Calu3 (cell line): ENCODE measurements at regions not wholly inside any gene's neighbourhood (a gene's known extent, or its start where the extent isn't known, plus 50 kb on each side); places are given as distances from the start of the nearest gene placed in this dataset.

Experiments
- BruUV-seq: library from RNA; stranded (reverse); fragments of 400-500 nt; replicated peaks from 2 replicates; lab custom pipeline; 2021; lab: Mats Ljungman, UMichigan
- CTCF ChIA-PET: fragments of 300-600 bp; sonication (Branson Sonifier 250); formaldehyde crosslinking; loops from one replicate; lab custom pipeline; 2022; ENCODE audit warnings: antibody characterized with exemption; lab: Charles Lee
- DNase-seq: peaks from one replicate; pipeline ENCODE4 v3.0.0; 2022
- H3K27ac Mint-ChIP-seq: one replicate; pipeline ENCODE4 v1.8.0; 2022; ENCODE audit warnings: mixed read lengths; ENCODE audit not compliant: unreplicated experiment
- H3K27me3 Mint-ChIP-seq: one replicate; pipeline ENCODE4 v1.8.0; 2022; ENCODE audit warnings: mixed read lengths; ENCODE audit not compliant: unreplicated experiment
- H3K36me3 Mint-ChIP-seq: one replicate; pipeline ENCODE4 v1.8.0; 2022; ENCODE audit warnings: mild to moderate bottlenecking, moderate library complexity, mixed read lengths; ENCODE audit not compliant: insufficient read depth, unreplicated experiment
- H3K4me1 Mint-ChIP-seq: one replicate; pipeline ENCODE4 v1.8.0; 2022; ENCODE audit warnings: mild to moderate bottlenecking, low read depth, mixed read lengths; ENCODE audit not compliant: unreplicated experiment
- H3K4me3 Mint-ChIP-seq: one replicate; pipeline ENCODE4 v1.8.0; 2022; ENCODE audit warnings: mild to moderate bottlenecking, low read depth, moderate library complexity, mixed read lengths; ENCODE audit not compliant: unreplicated experiment
- H3K9me3 Mint-ChIP-seq: one replicate; pipeline ENCODE4 v1.8.0; 2022; ENCODE audit warnings: low read depth, mixed read lengths; ENCODE audit not compliant: unreplicated experiment
- intact Hi-C: fragments of 100-400 bp; cut with micrococcal nuclease; formaldehyde crosslinking; loops from one replicate; pipeline ENCODE4 v1.10.0; 2022; ENCODE audit not compliant: unreplicated experiment
- TF ChIP-seq, protein P1 (sequence below): fragments of 200-600 bp; IDR thresholded peaks from one replicate; pipeline ENCODE4 v1.8.0; 2022; ENCODE audit warnings: antibody characterized with exemption; ENCODE audit not compliant: unreplicated experiment

DNA sequence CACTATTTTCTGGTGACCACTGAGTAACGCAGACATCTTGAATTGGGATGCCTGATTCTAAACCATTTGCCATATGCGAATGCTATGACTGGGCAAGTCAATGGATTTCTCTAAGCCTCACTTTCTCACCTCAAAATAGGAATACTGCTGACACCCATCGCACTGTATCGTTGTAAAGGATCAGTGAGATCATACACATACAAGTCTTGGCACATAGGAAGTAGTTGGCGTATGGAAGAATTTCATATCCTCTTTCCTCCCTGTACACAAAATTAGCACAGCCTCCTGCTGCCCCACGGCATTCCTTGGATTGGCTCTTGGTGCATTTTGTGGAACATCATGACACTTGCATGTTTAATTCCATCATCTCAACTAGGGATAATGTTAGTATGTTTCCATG, 366.9 kb downstream of the CMPK2 start:
- peaks cover 6% of the 10 kb centered on the region for H3K9me3 Mint-ChIP-seq

DNA sequence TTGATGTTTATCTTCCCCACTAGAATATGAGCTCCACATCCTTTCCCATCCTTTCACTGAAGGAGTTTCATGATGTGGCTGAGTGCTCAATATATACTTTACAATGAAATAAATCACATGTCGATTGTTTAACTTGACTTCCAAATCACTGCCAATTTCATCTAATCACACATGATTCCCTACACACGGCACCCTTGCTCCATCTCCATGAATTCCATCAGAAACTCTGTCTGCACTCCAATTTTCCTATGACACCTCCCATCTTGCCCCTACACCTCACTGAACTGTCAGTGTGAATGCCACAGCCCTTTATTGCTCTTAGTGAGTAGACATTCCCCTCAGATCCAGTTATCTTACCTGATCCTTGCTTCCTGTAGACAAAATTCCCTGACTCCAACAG, 366.0 kb downstream of the CMPK2 start:
- H3K4me3 Mint-ChIP-seq, result no peak overlapping the region

More for the DNA sequence above, 366.9 kb downstream of the CMPK2 start:
- CTCF ChIA-PET, result no interaction called here
- H3K4me1 Mint-ChIP-seq, result no peaks in the 10 kb centered on the region
- DNase-seq, result no peak
- H3K27me3 Mint-ChIP-seq, result no peaks in the 10 kb centered on the region
- H3K27ac Mint-ChIP-seq, result no peak overlapping the region
- no peaks in the 10 kb centered on the region for H3K36me3 Mint-ChIP-seq
- intact Hi-C loops, result no loop called here
- TF ChIP-seq, protein P1, sequence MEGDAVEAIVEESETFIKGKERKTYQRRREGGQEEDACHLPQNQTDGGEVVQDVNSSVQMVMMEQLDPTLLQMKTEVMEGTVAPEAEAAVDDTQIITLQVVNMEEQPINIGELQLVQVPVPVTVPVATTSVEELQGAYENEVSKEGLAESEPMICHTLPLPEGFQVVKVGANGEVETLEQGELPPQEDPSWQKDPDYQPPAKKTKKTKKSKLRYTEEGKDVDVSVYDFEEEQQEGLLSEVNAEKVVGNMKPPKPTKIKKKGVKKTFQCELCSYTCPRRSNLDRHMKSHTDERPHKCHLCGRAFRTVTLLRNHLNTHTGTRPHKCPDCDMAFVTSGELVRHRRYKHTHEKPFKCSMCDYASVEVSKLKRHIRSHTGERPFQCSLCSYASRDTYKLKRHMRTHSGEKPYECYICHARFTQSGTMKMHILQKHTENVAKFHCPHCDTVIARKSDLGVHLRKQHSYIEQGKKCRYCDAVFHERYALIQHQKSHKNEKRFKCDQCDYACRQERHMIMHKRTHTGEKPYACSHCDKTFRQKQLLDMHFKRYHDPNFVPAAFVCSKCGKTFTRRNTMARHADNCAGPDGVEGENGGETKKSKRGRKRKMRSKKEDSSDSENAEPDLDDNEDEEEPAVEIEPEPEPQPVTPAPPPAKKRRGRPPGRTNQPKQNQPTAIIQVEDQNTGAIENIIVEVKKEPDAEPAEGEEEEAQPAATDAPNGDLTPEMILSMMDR, result no peak
- no TSS peak for BruUV-seq
- H3K4me3 Mint-ChIP-seq, result no peak overlapping the region

GRCh38 chr2:6506361-6506794, 359.3 kb downstream of the CMPK2 start:
- Mint-ChIP-seq H3K27ac (no peak overlapping the region), H3K9me3 (peaks cover 10% of the 10 kb centered on the region), H3K36me3 (no peaks in the 10 kb centered on the region), H3K4me3 (no peak overlapping the region), H3K27me3 (no peaks in the 10 kb centered on the region), H3K4me1 (peaks cover 16% of the 10 kb centered on the region)
- TF ChIP-seq, protein P1, result no peak
- intact Hi-C loops, result no loop called here
- no TSS peak for BruUV-seq
- CTCF ChIA-PET, result no interaction called here
- peak; percentile 16 for DNase-seq

More for the DNA sequence above, 366.0 kb downstream of the CMPK2 start:
- no peak for DNase-seq
- H3K27ac Mint-ChIP-seq, result no peak overlapping the region
- TF ChIP-seq, protein P1, result no peak
- H3K4me1 Mint-ChIP-seq, result no peaks in the 10 kb centered on the region
- H3K36me3 Mint-ChIP-seq, result no peaks in the 10 kb centered on the region
- H3K27me3 Mint-ChIP-seq, result no peaks in the 10 kb centered on the region
- CTCF ChIA-PET, result no interaction called here
- H3K9me3 Mint-ChIP-seq, result peaks cover 6% of the 10 kb centered on the region
- intact Hi-C loops, result no loop called here
- BruUV-seq, result no TSS peak

- Mint-ChIP-seq H3K4me1 (peaks cover 16% of the 10 kb centered on the region), H3K27me3 (no peaks in the 10 kb centered on the region), H3K9me3 (peaks cover 10% of the 10 kb centered on the region), H3K4me3 (no peak overlapping the region), H3K27ac (no peak overlapping the region), H3K36me3 (no peaks in the 10 kb centered on the region)
- DNase-seq, result no peak
- CTCF ChIA-PET, result no interaction called here
- intact Hi-C loops, result no loop called here
- TF ChIP-seq, protein P1, result no peak
- no TSS peak for BruUV-seq
Observed at GRCh38 chr2:6506859-6507258, 358.8 kb downstream of the CMPK2 start.
